ENCODE measurements at regions not wholly inside any gene's neighbourhood (a gene's known extent, or its start where the extent isn't known, plus 50 kb on each side); places are given as distances from the start of the nearest gene placed in this dataset.

DNA sequence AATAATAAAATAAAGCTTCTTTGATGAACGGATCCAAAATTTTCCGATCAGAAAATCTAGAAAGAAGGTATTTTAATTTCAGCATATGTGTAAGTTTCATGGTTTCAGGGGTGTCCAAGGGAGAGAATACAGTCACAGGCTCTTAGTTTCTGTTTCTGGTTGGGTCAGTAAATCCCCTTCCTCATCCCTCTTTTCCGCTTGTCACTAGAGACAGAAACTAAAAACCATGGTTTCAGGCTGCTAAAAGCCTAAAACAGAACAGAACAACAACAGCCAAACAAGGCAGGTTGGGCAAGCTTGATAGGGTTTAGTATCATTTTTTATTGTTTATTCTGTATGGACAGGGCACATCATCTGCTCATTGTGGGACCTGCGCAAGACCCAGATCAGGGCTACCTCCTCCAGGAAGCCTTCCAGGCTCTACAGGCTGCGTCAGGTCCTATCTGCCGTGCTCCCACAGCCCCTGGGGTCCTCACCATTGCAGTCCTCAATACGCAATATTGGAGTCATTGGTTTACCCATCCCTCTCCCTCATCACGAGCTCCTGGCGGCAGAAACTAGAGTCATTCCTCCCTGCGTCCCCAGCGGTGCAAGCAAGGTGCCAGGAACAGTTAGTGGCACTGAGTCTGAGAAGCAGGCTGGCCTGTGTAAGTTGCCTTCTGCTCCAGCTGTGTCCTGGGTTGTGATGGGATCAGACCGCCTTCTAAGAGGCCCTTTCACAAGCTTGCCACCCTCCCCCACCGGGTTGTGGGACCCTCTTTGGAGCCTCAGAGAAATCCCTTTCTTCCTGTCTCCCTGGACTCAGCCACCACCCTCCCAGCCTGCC is 70.2 kb upstream of the CUX1 start:
- TF ChIP-seq, protein P1, sequence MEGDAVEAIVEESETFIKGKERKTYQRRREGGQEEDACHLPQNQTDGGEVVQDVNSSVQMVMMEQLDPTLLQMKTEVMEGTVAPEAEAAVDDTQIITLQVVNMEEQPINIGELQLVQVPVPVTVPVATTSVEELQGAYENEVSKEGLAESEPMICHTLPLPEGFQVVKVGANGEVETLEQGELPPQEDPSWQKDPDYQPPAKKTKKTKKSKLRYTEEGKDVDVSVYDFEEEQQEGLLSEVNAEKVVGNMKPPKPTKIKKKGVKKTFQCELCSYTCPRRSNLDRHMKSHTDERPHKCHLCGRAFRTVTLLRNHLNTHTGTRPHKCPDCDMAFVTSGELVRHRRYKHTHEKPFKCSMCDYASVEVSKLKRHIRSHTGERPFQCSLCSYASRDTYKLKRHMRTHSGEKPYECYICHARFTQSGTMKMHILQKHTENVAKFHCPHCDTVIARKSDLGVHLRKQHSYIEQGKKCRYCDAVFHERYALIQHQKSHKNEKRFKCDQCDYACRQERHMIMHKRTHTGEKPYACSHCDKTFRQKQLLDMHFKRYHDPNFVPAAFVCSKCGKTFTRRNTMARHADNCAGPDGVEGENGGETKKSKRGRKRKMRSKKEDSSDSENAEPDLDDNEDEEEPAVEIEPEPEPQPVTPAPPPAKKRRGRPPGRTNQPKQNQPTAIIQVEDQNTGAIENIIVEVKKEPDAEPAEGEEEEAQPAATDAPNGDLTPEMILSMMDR (conservative IDR thresholded peaks at IDR 0.05): no peak
- TF ChIP-seq ZFX (IDR thresholded peaks at IDR 0.05): no peak
